ENCODE measurements at regions not wholly inside any gene's neighbourhood (a gene's known extent, or its start where the extent isn't known, plus 50 kb on each side); places are given as distances from the start of the nearest gene placed in this dataset.

GRCh38 chr4:64713256-64713840 lies 304.1 kb upstream of the TECRL start:
- TF ChIP-seq CTCF (IDR thresholded peaks at IDR 0.05) (peak; percentile 72), EZH2 (IDR thresholded peaks at IDR 0.05; ENCODE audit: borderline replicate concordance, insufficient read depth, low read depth, low read length, poor library complexity, severe bottlenecking) (no peak)
- no peak overlapping the region for H3K27ac ChIP-seq (ENCODE audit: low read length in 2 of 2)
- Mint-ChIP-seq H3K9me3 (ENCODE audit: insufficient read depth) (peaks cover 2% of the 10 kb centered on the region), H3K27ac (no peak overlapping the region), H3K27me3 (no peaks in the 10 kb centered on the region), H3K4me3 (no peak overlapping the region), H3K4me1 (no peaks in the 10 kb centered on the region)
- intact Hi-C loops (cut with micrococcal nuclease): no loop called here
- H3K4me3 ChIP-seq (ENCODE audit: control extremely low read depth in 1 of 5, extremely low read depth in 1 of 5, insufficient read depth in 1 of 5, low read depth in 2 of 5, low read length in 4 of 5): no peak overlapping the region
- no peaks in the 10 kb centered on the region for H3K9me3 ChIP-seq (ENCODE audit: control extremely low read depth in 1 of 3, control insufficient read depth in 2 of 3, insufficient read depth in 1 of 3, low read length in 2 of 3)
- no CpG with 5 or more reads among the region's 2 CpGs for WGBS (ENCODE audit: insufficient coverage)
- no peaks in the 10 kb centered on the region for H3K36me3 ChIP-seq (replicated peaks in 1 of 2; ENCODE audit: control extremely low read depth in 1 of 2, control insufficient read depth in 1 of 2, extremely low read depth in 1 of 2, insufficient read depth in 2 of 2, low read length in 1 of 2)
- ATAC-seq (ENCODE audit: low read depth) (no peak), DNase-seq (peak; percentile 4)
- no peaks in the 10 kb centered on the region for H3K27me3 ChIP-seq (replicated peaks in 1 of 4; ENCODE audit: control extremely low read depth in 1 of 4, control insufficient read depth in 3 of 4, insufficient read depth in 4 of 4, low read length in 3 of 4)
- H3K79me2 ChIP-seq (ENCODE audit: control insufficient read depth, insufficient read depth, low read length): no peaks in the 10 kb centered on the region
- H4K20me1 ChIP-seq (ENCODE audit: control insufficient read depth, insufficient read depth, low read length, poor library complexity, severe bottlenecking): no peaks in the 10 kb centered on the region
- ChIA-PET CTCF (no interaction called here), POLR2A (no interaction called here)
- H3K4me2 ChIP-seq (replicated peaks; ENCODE audit: low read depth, low read length, poor library complexity, severe bottlenecking): no peak overlapping the region
- no peaks in the 10 kb centered on the region for H3K4me1 ChIP-seq (ENCODE audit: control insufficient read depth in 2 of 2, insufficient read depth in 2 of 2, low read length in 2 of 2)
- no peak overlapping the region for H3K9ac ChIP-seq (ENCODE audit: low read length)
- no peak overlapping the region for H2AFZ ChIP-seq (ENCODE audit: insufficient read depth, low read depth, low read length, poor library complexity, severe bottlenecking)

GRCh38 chr4:64712590-64712989 lies 303.3 kb upstream of the TECRL start:
- Histone ChIP-seq H3K27ac (ENCODE audit: low read length in 2 of 2) (no peak overlapping the region), H3K27me3 (replicated peaks in 1 of 4; ENCODE audit: control extremely low read depth in 1 of 4, control insufficient read depth in 3 of 4, insufficient read depth in 4 of 4, low read length in 3 of 4) (no peaks in the 10 kb centered on the region), H3K4me3 (ENCODE audit: control extremely low read depth in 1 of 5, extremely low read depth in 1 of 5, insufficient read depth in 1 of 5, low read depth in 2 of 5, low read length in 4 of 5) (no peak overlapping the region), H3K9me3 (ENCODE audit: control extremely low read depth in 1 of 3, control insufficient read depth in 2 of 3, insufficient read depth in 1 of 3, low read length in 2 of 3) (no peaks in the 10 kb centered on the region), H2AFZ (ENCODE audit: insufficient read depth, low read depth, low read length, poor library complexity, severe bottlenecking) (no peak overlapping the region), H3K4me2 (replicated peaks; ENCODE audit: low read depth, low read length, poor library complexity, severe bottlenecking) (no peak overlapping the region), H3K9ac (ENCODE audit: low read length) (no peak overlapping the region), H3K36me3 (replicated peaks in 1 of 2; ENCODE audit: control extremely low read depth in 1 of 2, control insufficient read depth in 1 of 2, extremely low read depth in 1 of 2, insufficient read depth in 2 of 2, low read length in 1 of 2) (no peaks in the 10 kb centered on the region), H4K20me1 (ENCODE audit: control insufficient read depth, insufficient read depth, low read length, poor library complexity, severe bottlenecking) (no peaks in the 10 kb centered on the region), H3K79me2 (ENCODE audit: control insufficient read depth, insufficient read depth, low read length) (no peaks in the 10 kb centered on the region), H3K4me1 (ENCODE audit: control insufficient read depth in 2 of 2, insufficient read depth in 2 of 2, low read length in 2 of 2) (no peaks in the 10 kb centered on the region)
- POLR2A ChIA-PET: no interaction called here
- TF ChIP-seq EZH2 (IDR thresholded peaks at IDR 0.05; ENCODE audit: borderline replicate concordance, insufficient read depth, low read depth, low read length, poor library complexity, severe bottlenecking) (no peak), CTCF (IDR thresholded peaks at IDR 0.05) (no peak)
- WGBS (ENCODE audit: insufficient coverage): 86% methylated on average over 7 of the region's 8 CpGs
- CTCF ChIA-PET: no interaction called here
- H3K27me3 Mint-ChIP-seq: no peaks in the 10 kb centered on the region
- H3K9me3 Mint-ChIP-seq (ENCODE audit: insufficient read depth): peaks cover 2% of the 10 kb centered on the region
- H3K4me1 Mint-ChIP-seq: no peaks in the 10 kb centered on the region
- H3K4me3 Mint-ChIP-seq: no peak overlapping the region
- intact Hi-C loops (cut with micrococcal nuclease): no loop called here
- DNase-seq (no peak), ATAC-seq (ENCODE audit: low read depth) (no peak)
- no peak overlapping the region for H3K27ac Mint-ChIP-seq

All from B cell (primary cell).